Fibroblast of lung (primary cell): ENCODE measurements at regions not wholly inside any gene's neighbourhood (a gene's known extent, or its start where the extent isn't known, plus 50 kb on each side); places are given as distances from the start of the nearest gene placed in this dataset.

Source experiments
- DNase-seq, 2 donors: peaks; one replicate each; pipeline versions ENCODE4 v3.0.0 to v3.0.0-alpha.2; 2010; ENCODE audit warnings: low read depth in 2 of 2
- H2AFZ ChIP-seq: 2 replicates; pipeline ENCODE4 v1.5.1; 2012; ENCODE audit warnings: low read length, control low read depth, inconsistent platforms
- H3K27ac ChIP-seq: 2 replicates; pipeline ENCODE4 v1.5.1; 2011; ENCODE audit warnings: low read length, control low read depth; ENCODE audit not compliant: insufficient read depth
- H3K27me3 ChIP-seq: 2 replicates; pipeline ENCODE4 v1.5.1; 2011; ENCODE audit warnings: mild to moderate bottlenecking, low read length; ENCODE audit not compliant: control insufficient read depth, insufficient read depth
- H3K36me3 ChIP-seq: 2 replicates; pipeline ENCODE4 v1.5.1; 2011; ENCODE audit warnings: low read length; ENCODE audit not compliant: control insufficient read depth, insufficient read depth
- H3K4me1 ChIP-seq: 2 replicates; pipeline ENCODE4 v1.5.1; 2011; ENCODE audit warnings: low read length; ENCODE audit not compliant: control insufficient read depth, insufficient read depth; ENCODE audit errors: extremely low read depth
- H3K4me2 ChIP-seq: 2 replicates; pipeline ENCODE4 v1.5.1; 2011; ENCODE audit warnings: low read length, control low read depth; ENCODE audit not compliant: insufficient read depth; ENCODE audit errors: extremely low read depth
- H3K4me3 ChIP-seq, 4 experiments: fragments of 200-600 bp in 1 of 4; sonication (generic) in 1 of 4; replicated peaks in 1 of 4; 2 replicates each; pipeline ENCODE4 v1.5.1; 2011 to 2016; ENCODE audit warnings: low read length in 4 of 4, low read depth in 3 of 4, mild to moderate bottlenecking in 3 of 4, control low read depth in 2 of 4, inconsistent platforms in 1 of 4, mixed read lengths in 1 of 4; ENCODE audit not compliant: insufficient read depth in 1 of 4; ENCODE audit errors: control extremely low read depth in 1 of 4
- H3K79me2 ChIP-seq: 2 replicates; pipeline ENCODE4 v1.5.1; 2012; ENCODE audit warnings: mild to moderate bottlenecking, low read length, inconsistent platforms; ENCODE audit not compliant: control insufficient read depth, insufficient read depth
- H3K9ac ChIP-seq: 2 replicates; pipeline ENCODE4 v1.5.1; 2011; ENCODE audit warnings: mild to moderate bottlenecking, low read length, control low read depth; ENCODE audit not compliant: insufficient read depth
- H3K9me3 ChIP-seq: 2 replicates; pipeline ENCODE4 v1.5.1; 2012; ENCODE audit warnings: low read depth, low read length; ENCODE audit not compliant: control insufficient read depth, insufficient read depth
- H4K20me1 ChIP-seq: 2 replicates; pipeline ENCODE4 v1.5.1; 2011; ENCODE audit warnings: low read length; ENCODE audit not compliant: control insufficient read depth, insufficient read depth; ENCODE audit errors: extremely low read depth
- CTCF ChIP-seq, 2 donors: IDR thresholded peaks in 1 of 2; conservative IDR thresholded peaks in 1 of 2; 1 replicate in 1 of 2; 2 replicates in 1 of 2; pipeline ENCODE4 v1.5.1; 2011 to 2012; ENCODE audit warnings: low read length in 2 of 2, control low read depth in 1 of 2, inconsistent platforms in 1 of 2, low read depth in 1 of 2, mild to moderate bottlenecking in 1 of 2
- EZH2 ChIP-seq: IDR thresholded peaks from 2 replicates; pipeline ENCODE4 v1.5.1; 2012; ENCODE audit warnings: low read length, control low read depth, mild to moderate bottlenecking; ENCODE audit errors: missing control alignments

- TF ChIP-seq CTCF (conservative IDR thresholded peaks at IDR 0.05 in 1 of 2, IDR thresholded peaks at IDR 0.05 in 1 of 2; ENCODE audit: low read depth in 1 of 2, low read length in 2 of 2) (no peak), EZH2 (no peak)
- H3K27ac ChIP-seq, result no peak overlapping the region
- no peak overlapping the region for H3K9ac ChIP-seq
- no peak overlapping the region for H2AFZ ChIP-seq
- H4K20me1 ChIP-seq, result no peaks in the 10 kb centered on the region
- DNase-seq, result no peak
- no peak overlapping the region for H3K4me2 ChIP-seq
- no peaks in the 10 kb centered on the region for H3K4me1 ChIP-seq
- H3K79me2 ChIP-seq, result no peaks in the 10 kb centered on the region
- no peaks in the 10 kb centered on the region for H3K9me3 ChIP-seq
- H3K36me3 ChIP-seq, result no peaks in the 10 kb centered on the region
- H3K27me3 ChIP-seq, result no peaks in the 10 kb centered on the region
- H3K4me3 ChIP-seq, result no peak overlapping the region
Measured at GRCh38 chr4:85362550-85362949, 112.4 kb upstream of the ARHGAP24 start.

GRCh38 chr4:85367815-85368214, 107.1 kb upstream of the ARHGAP24 start:
- Histone ChIP-seq H3K36me3 (no peaks in the 10 kb centered on the region), H3K9me3 (no peaks in the 10 kb centered on the region), H3K9ac (no peak overlapping the region), H3K4me2 (no peak overlapping the region), H3K79me2 (no peaks in the 10 kb centered on the region), H3K27ac (no peak overlapping the region), H3K4me3 (no peak overlapping the region), H3K27me3 (no peaks in the 10 kb centered on the region), H2AFZ (no peak overlapping the region), H4K20me1 (no peaks in the 10 kb centered on the region), H3K4me1 (no peaks in the 10 kb centered on the region)
- TF ChIP-seq CTCF (conservative IDR thresholded peaks at IDR 0.05 in 1 of 2, IDR thresholded peaks at IDR 0.05 in 1 of 2; ENCODE audit: low read depth in 1 of 2, low read length in 2 of 2), result no peak
- no peak for TF ChIP-seq EZH2
- DNase-seq, result no peak

- H3K9me3 ChIP-seq, result no peaks in the 10 kb centered on the region
- no peak overlapping the region for H3K4me2 ChIP-seq
- DNase-seq, result no peak
- no peak overlapping the region for H3K4me3 ChIP-seq
- H3K79me2 ChIP-seq, result no peaks in the 10 kb centered on the region
- TF ChIP-seq CTCF (conservative IDR thresholded peaks at IDR 0.05 in 1 of 2, IDR thresholded peaks at IDR 0.05 in 1 of 2; ENCODE audit: low read depth in 1 of 2, low read length in 2 of 2) (no peak), EZH2 (no peak)
- no peaks in the 10 kb centered on the region for H4K20me1 ChIP-seq
- H2AFZ ChIP-seq, result no peak overlapping the region
- no peaks in the 10 kb centered on the region for H3K27me3 ChIP-seq
- H3K4me1 ChIP-seq, result no peaks in the 10 kb centered on the region
- H3K36me3 ChIP-seq, result no peaks in the 10 kb centered on the region
- H3K9ac ChIP-seq, result no peak overlapping the region
- H3K27ac ChIP-seq, result no peak overlapping the region
Measured at GRCh38 chr4:85368240-85368639, 106.7 kb upstream of the ARHGAP24 start.
